Mucosa of descending colon (tissue), 3 donors: ENCODE measurements at regions not wholly inside any gene's neighbourhood (a gene's known extent, or its start where the extent isn't known, plus 50 kb on each side); places are given as distances from the start of the nearest gene placed in this dataset.

Experiments
- ATAC-seq: fragments of 200-7000 bp; cut with Tn5 transposase; one replicate; pipeline ENCODE4 v1.9.1; 2020; ENCODE audit warnings: mild to moderate bottlenecking, moderate library complexity
- DNase-seq, 3 donors: peaks; one replicate each; pipeline ENCODE4 v3.0.0-alpha.2; 2020
- H3K36me3 ChIP-seq: fragments of 200-600 bp; one replicate; pipeline ENCODE4 v1.8.0; 2021; ENCODE audit warnings: low read depth, mild to moderate bottlenecking
- H3K4me1 ChIP-seq: fragments of 200-600 bp; one replicate; pipeline ENCODE4 v1.8.0; 2021; ENCODE audit warnings: low read depth, mild to moderate bottlenecking
- H3K4me3 ChIP-seq: fragments of 200-600 bp; one replicate; pipeline ENCODE4 v1.8.0; 2021; ENCODE audit warnings: mild to moderate bottlenecking
- H3K9me3 ChIP-seq: fragments of 200-600 bp; one replicate; pipeline ENCODE4 v1.8.0; 2021; ENCODE audit warnings: mild to moderate bottlenecking
- CTCF ChIP-seq: fragments of 200-600 bp; IDR thresholded peaks from one replicate; pipeline ENCODE4 v1.8.0; 2022; ENCODE audit warnings: antibody characterized with exemption, mild to moderate bottlenecking
- intact Hi-C, 2 donors: fragments of 100-400 bp; cut with DNase I in 1 of 2; cut with micrococcal nuclease in 1 of 2; formaldehyde crosslinking; loops; one replicate each; pipeline versions ENCODE4 v1.11.0 to v1.11.1; 2022; cut with DNase I, micrococcal nuclease
- donor health status: DM: no; HTN: no; CAD: no; lungs with moderate emphysema.
- donor health status: DM: no; HTN: no; CAD: no.
- donor health status: DM: no; HTN: yes; CAD: no.

DNA sequence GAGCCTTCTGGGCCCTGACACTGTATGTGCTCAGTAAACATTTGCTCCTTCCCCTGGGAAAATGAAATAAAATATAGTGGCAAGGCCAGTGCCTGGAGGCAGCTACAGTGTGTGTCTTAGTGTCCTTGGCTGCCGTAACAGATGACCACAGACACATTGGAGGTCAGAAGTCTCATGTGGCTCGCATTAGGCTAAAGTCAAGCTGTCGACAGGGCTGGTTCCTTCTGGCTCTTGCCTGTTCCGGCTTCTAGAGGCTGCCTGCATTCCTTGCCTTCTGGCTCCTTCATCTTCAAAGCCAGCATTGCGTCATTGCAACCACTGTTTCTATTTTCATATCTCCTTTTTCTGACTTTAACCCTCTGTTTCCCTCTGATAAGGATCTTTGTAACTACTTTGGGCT is 83.6 kb upstream of the STX18 start:
- no peak for TF ChIP-seq CTCF
- Histone ChIP-seq H3K36me3 (no peaks in the 10 kb centered on the region), H3K9me3 (no peaks in the 10 kb centered on the region), H3K4me3 (no peak overlapping the region), H3K4me1 (no peaks in the 10 kb centered on the region)
- ATAC-seq = no peak
- intact Hi-C loops = no loop called here
- DNase-seq = no peak

DNA sequence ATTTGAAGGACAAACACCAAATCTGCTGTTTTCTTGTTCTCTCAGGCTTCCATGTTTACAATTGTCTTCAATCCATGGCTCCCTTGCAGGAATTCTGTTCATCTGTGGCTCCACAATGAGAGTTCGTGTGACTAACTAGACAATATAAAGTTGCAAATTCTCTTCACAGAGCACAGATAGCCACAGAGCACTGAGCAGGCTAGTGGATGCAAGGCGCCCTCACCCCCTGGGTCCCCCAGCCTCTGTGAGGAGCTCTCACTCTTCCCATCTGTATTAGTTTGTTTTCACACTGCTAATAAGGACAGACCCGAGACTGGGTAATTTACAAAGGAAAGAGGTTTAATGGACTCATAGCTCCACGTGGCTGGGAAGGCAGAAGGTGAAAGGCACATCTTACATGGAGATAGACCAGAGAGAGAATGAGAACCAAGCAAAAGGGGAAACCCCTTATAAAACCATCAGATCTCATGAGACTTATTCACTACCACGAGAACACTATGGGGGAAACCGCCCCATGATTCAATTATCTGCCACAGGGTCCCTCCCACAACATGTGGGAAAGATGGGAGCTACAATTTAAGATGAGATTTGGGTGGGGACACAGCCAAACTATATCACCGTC is 82.5 kb upstream of the STX18 start:
- Histone ChIP-seq H3K4me3 (no peak overlapping the region), H3K4me1 (no peaks in the 10 kb centered on the region), H3K36me3 (no peaks in the 10 kb centered on the region), H3K9me3 (no peaks in the 10 kb centered on the region)
- no peak for DNase-seq
- intact Hi-C loops = no loop called here
- no peak for TF ChIP-seq CTCF
- ATAC-seq = no peak

DNA sequence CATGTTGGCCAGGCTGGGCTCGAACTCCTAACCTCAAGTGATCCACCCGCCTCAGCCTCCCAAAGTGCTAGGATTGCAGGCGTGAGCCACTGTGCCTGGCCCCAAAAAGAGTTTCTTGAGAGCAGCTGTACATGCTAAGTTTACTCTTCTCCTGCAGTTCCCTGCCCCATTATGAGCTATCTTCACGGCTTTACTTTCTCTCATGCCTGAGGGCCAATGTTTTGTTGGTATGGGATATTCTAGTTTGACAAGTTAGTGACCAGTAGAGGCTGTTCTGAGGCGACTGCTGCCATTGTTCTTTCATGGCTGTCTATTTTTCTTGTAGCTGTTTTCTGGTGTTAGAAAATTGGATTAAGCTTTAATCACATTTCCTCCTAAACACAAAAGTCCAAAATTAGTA is 78.0 kb upstream of the STX18 start:
- DNase-seq = no peak
- H3K4me3 ChIP-seq = no peak overlapping the region
- intact Hi-C loops = no loop called here
- TF ChIP-seq CTCF = no peak
- H3K36me3 ChIP-seq = no peaks in the 10 kb centered on the region
- H3K9me3 ChIP-seq = no peaks in the 10 kb centered on the region
- no peaks in the 10 kb centered on the region for H3K4me1 ChIP-seq
- ATAC-seq = no peak

DNA sequence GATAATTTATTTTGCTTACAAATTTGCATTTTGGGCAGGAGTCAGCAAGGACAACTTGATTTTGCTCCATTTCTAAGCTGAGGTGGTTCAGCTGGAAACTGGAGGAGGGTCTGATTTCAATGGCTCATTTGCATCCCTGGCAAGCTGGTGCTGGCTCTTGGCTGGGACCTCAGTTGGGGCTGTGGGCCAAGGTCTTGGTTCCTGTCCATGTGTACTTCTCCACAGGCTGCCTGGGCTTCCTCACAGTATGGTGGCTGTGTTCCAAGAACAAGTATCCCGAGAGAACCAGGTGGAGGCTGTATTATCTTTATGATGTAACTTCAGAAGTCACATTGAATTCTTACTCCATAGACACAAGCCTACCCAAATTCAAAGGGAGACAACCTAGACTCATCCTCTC is 77.0 kb upstream of the STX18 start:
- DNase-seq (no peak), ATAC-seq (no peak)
- intact Hi-C loops = no loop called here
- H3K4me1 ChIP-seq = no peaks in the 10 kb centered on the region
- H3K36me3 ChIP-seq = no peaks in the 10 kb centered on the region
- no peak overlapping the region for H3K4me3 ChIP-seq
- no peaks in the 10 kb centered on the region for H3K9me3 ChIP-seq
- no peak for TF ChIP-seq CTCF

GRCh38 chr4:4614925-4615678 is 73.3 kb upstream of the STX18 start:
- H3K9me3 ChIP-seq = no peaks in the 10 kb centered on the region
- intact Hi-C loops = no loop called here
- ATAC-seq (no peak), DNase-seq (no peak)
- H3K4me1 ChIP-seq = no peaks in the 10 kb centered on the region
- no peak for TF ChIP-seq CTCF
- no peaks in the 10 kb centered on the region for H3K36me3 ChIP-seq
- H3K4me3 ChIP-seq = no peak overlapping the region
